HuH-7 (cell line): ENCODE measurements at regions not wholly inside any gene's neighbourhood (a gene's known extent, or its start where the extent isn't known, plus 50 kb on each side); places are given as distances from the start of the nearest gene placed in this dataset.
"Not testable (repeated sequence)": the region's sequence is repeated elsewhere in the genome, so short reads cannot be mapped to it uniquely, and the experiment has no call there.

Experiments used
- DNase-seq: peaks from one replicate; pipeline ENCODE4 v3.0.0; 2011; ENCODE audit warnings: low spot score

DNA sequence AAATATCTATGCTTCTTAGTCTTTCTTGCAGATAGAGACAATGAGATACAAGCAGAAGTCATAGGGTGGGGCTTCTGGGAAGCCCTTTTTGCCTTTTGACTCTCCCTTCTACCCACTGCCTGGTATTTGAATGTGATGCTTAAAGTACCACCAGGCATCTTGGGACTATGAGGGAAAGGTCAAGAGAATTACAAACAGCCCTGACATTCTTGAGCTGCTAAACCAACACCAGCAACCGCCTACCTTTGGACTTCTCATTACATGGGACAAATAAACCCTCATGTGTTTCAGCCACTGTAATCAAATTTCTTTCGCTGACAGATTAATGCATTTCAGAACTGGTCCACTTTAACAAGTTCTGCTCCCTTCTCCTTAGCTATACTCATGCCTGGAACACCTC is 112.8 kb downstream of the LUZP4 start:
- DNase-seq, result no peak

GRCh38 chrX:115408771-115409400 is 119.4 kb downstream of the LUZP4 start:
- no peak for DNase-seq

- no peak for DNase-seq
These were observed 120.0 kb downstream of the LUZP4 start for GRCh38 chrX:115409551-115409950.

DNA sequence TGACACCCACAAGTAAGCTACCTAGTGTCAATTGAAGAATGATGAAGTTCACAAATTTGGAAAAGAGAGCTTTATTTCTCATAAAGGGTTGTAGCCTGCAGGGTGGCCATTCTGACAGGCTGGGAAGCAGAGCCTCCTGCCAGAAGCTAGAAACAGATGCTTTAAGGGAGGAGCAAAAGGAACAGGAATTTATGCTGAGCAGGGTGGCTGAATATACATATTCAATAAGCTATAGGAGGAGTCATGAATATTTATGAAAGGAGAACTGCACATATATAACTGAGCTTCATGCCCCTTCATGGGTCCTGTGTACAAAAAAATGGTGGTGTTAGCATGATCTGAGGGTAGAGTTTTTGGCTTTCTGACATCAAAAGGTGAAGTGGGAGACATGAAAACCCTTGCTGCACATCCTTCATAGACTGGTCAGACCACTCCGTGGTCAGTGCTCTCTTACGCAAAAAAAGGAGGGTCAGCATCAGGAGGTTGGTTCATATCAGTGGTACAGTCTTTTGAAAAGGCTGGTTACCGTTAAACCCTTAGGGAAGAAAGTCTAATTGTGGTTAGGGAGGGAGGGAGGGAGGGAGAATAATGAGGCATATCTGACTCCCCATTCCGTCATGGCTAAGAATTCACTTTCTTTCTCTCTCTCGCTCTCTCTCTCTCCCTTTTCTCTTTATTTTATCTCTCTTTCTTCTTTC is 121.4 kb downstream of the LUZP4 start:
- DNase-seq, result no peak

DNA sequence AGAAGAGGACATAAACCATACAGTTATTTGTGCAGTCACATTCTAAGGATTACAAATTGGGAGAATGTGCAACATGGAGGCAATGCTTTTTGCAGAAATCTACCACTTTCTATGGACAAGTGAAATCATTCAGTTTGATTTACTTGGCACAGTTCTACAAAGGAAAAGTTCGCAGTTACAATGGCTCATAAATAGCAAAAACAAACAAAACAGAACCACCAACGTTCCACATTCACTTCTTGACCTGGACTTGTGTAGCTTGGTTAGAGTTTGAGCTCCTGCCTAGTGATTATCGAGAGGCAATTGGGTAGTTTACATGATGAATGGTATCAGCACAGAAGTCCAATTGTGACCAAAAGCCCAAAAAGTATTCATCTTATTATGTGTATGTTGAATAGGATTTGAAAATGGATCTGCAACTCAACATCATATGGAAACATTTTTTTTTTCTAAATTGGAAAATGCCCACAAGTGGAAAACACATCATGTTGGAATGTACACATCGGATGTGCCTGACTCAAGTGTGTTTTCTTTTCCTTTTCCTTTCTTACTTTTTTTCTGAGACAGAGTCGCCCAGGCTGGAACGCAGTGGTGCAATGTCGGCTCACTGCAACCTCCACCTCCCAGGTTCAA is 123.8 kb downstream of the LUZP4 start:
- no peak for DNase-seq

- no peak for DNase-seq
These were observed 129.6 kb downstream of the LUZP4 start for GRCh38 chrX:115419069-115419468.

DNA sequence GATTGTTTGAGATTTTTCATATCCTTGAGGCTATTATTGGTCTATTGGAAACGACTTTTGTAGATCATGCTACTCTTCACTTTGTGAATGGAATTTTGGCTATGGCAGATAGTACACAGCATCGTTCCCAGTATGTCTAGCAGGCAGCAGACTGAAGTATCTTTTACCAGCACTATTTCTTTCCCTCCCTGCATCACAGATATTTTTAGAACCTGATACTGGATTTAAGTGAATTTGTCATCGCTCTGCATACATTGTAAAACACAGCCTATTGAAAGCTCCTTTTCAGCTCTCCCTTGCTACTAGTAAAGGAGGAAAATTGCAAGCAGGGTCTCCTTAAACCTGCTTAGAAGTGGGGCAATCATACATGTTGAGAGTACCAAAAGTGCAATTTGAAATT is 133.6 kb downstream of the LUZP4 start:
- no peak for DNase-seq

DNA sequence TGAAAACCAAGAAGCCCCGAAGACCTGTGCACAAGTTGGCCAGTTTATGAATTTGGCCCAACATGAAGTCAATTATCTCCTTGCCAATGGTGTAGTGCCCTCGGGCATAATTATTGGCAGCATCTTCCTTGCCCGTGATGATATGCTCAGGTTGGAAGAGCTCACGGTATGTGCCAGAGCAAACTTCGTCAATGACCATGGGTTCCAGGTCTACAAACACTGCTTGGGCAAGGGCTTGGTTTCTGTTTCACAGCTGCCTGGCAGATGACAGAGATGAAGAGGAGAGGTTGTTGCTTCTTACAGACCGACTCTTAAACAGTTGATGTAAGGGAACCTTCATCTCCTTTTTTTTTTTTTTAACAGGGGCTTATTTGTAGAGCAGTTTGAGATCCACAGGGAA is 135.6 kb upstream of the PLS3 start:
- no peak for DNase-seq

GRCh38 chrX:115427861-115428410 is 133.0 kb upstream of the PLS3 start:
- DNase-seq, result peak; percentile 2

DNA sequence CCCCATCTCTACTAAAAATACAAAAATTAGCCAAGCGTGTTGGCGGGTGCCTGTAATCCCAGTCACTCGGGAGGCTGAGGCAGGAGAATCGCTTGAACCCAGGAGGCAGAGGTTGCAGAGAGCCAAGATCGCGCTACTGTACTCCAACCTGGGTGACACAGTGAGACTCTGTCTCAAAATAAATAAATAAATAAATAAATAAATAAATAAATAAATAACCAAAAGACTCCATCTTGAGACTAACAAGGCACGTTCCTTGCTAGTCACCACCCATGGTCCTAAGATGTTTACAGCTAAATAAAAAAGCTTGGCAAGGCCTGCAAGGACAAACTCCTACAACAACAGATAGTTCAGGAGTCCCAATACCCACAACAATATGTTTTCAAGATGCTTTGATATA is 126.1 kb upstream of the PLS3 start:
- DNase-seq, result not testable (repeated sequence)

DNA sequence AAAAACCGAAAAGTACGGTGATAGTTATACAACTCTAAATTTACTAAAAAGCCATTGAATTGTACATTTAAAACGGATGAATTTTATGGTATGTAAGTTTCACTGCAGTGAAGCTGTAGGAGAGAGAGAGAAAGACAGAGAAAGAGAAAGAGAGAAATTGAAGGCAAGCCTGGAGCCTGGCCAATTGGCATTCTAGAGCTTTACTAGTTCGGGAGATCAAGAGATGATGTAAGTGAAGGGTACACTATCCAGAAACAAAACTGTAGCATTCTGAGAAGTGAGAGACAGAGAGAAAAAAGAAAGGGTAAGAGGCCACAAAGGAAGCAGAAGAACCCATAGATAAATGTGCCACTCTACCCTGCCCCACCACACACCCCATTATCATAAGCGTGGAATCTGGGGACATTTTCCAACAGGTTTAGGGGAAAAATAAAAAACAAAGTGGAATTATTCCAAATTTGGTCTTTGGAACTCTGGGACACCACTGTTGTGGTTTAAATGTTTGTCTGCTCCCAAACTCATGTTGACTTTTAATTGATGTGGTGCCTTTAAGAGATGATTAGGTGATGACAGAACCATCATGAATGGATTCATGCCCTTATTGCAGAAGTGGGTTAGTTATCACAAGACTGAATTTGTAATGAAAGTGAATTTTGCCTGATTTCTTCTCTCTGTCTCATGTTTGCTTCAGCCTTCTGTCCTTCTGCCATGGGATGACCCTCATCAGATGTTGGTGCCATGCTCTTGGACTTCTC is 123.0 kb upstream of the PLS3 start:
- no peak for DNase-seq

DNA sequence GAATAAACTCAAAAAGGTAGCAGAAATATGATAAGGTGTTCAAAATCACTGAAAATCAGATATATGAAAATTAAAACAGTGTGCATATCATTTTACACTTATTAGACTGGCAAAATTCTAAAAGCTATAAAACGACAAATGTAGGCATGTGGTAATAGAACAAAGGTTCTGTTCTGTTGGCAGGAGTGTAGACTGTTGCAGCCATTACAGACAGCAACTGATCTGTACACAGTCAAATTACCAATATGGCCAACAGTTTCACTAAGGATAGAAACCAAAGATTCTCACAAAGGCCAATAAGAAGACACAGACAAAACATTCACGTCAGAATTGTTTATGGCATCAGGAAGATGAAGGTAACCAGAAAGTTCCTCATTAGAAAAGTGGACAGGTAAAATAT is 112.8 kb upstream of the PLS3 start:
- no peak for DNase-seq

DNA sequence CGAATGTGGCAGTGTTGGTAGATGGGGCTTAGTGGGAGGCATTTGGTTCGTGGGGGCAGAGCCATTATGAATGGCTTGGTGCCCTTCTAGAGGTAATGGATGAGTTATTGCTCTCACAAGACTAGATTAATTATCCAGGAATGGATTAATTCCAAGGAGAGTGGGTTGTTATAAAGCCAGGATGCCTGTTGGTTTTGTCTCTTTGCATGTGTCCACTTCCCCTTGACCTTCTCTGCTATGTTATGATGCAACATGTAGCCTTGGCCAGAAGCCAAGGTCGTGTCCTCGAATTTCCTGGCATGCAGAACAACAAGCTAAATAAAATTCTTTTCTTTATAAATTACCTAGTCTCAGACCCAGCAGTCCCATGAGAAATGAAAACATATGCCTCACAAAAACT is 111.2 kb upstream of the PLS3 start:
- DNase-seq, result no peak

- DNase-seq, result no peak
These were observed 108.7 kb upstream of the PLS3 start for GRCh38 chrX:115452251-115452650.

- no peak for DNase-seq
These were observed 100.8 kb upstream of the PLS3 start for GRCh38 chrX:115459883-115460880.

- no peak for DNase-seq
These were observed 98.6 kb upstream of the PLS3 start for GRCh38 chrX:115462406-115462805.

DNA sequence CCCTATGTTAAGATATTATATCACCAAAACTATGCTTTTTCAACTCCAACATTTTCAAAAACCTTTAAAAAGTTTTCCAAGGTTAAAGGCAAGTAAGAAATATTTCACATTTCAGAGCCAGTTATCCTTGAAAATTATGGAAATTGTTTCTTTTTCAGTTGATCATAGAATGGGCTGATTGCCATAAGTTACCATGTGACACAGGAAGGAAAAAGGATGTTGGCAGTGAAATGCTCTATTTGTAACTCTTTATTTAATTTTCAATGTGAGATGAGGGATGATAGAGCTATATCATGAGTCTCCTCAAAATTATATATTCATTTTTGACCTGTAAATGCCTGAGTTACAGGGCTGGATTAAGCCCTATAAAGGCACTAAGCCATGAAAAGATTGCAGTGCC is 93.0 kb upstream of the PLS3 start:
- no peak for DNase-seq

- peak; percentile 7 for DNase-seq
These were observed 88.8 kb upstream of the PLS3 start for GRCh38 chrX:115472131-115472530.

- no peak for DNase-seq
These were observed 74.5 kb upstream of the PLS3 start for GRCh38 chrX:115486510-115486909.

- no peak for DNase-seq
These were observed 73.4 kb upstream of the PLS3 start for GRCh38 chrX:115487608-115488007.

DNA sequence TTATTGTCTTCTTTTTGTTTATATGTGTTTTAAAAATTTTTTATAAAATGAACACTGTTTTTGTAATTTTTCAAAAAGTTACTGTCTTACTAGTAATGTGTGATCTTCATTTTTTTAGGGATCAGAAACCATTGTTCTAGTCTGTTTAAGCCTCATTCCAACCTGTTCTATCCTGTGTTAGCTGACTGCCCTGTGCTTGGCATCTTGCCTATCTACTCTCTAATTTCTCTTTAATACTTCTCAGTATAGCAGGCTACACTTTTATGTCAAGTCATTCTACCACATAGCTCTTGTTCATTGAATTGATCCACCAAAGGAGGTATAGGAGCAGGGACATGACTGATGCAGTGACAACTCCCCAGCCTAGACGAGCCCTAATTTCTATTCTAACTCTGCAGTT is 70.2 kb upstream of the PLS3 start:
- no peak for DNase-seq
